ENCODE measurements at regions not wholly inside any gene's neighbourhood (a gene's known extent, or its start where the extent isn't known, plus 50 kb on each side); places are given as distances from the start of the nearest gene placed in this dataset.

GRCh38 chr18:38502539-38502938 lies 936.9 kb upstream of the CELF4 start:
- TF ChIP-seq YY1 (IDR thresholded peaks at IDR 0.05; ENCODE audit: insufficient read depth, insufficient read length), result no peak
- no peak for TF ChIP-seq ZNF274 (IDR thresholded peaks at IDR 0.05; ENCODE audit: low read depth, low read length)
- no peak for TF ChIP-seq SUZ12 (IDR thresholded peaks at IDR 0.05; ENCODE audit: extremely low read depth, insufficient read depth, insufficient read length)

All from NT2/D1 (cell line).